SU-DHL-6 (cell line): ENCODE measurements at regions not wholly inside any gene's neighbourhood (a gene's known extent, or its start where the extent isn't known, plus 50 kb on each side); places are given as distances from the start of the nearest gene placed in this dataset.

Source experiments
- EZH2phosphoT487 ChIP-seq: fragments of 200-600 bp; sonication (generic), shearing (Covaris generic); conservative IDR thresholded peaks from 2 replicates; pipeline ENCODE4 v1.6.1; 2018; ENCODE audit warnings: mild to moderate bottlenecking, antibody characterized with exemption, low read length, moderate library complexity, mixed read lengths
- TF ChIP-seq, protein P1 (sequence below): fragments of 200-600 bp; sonication (generic); IDR thresholded peaks from one replicate; pipeline ENCODE4 v1.5.1; 2017; ENCODE audit warnings: antibody characterized with exemption, mild to moderate bottlenecking, low read length, moderate library complexity; ENCODE audit not compliant: insufficient read depth, poor library complexity, severe bottlenecking

- TF ChIP-seq, protein P1, sequence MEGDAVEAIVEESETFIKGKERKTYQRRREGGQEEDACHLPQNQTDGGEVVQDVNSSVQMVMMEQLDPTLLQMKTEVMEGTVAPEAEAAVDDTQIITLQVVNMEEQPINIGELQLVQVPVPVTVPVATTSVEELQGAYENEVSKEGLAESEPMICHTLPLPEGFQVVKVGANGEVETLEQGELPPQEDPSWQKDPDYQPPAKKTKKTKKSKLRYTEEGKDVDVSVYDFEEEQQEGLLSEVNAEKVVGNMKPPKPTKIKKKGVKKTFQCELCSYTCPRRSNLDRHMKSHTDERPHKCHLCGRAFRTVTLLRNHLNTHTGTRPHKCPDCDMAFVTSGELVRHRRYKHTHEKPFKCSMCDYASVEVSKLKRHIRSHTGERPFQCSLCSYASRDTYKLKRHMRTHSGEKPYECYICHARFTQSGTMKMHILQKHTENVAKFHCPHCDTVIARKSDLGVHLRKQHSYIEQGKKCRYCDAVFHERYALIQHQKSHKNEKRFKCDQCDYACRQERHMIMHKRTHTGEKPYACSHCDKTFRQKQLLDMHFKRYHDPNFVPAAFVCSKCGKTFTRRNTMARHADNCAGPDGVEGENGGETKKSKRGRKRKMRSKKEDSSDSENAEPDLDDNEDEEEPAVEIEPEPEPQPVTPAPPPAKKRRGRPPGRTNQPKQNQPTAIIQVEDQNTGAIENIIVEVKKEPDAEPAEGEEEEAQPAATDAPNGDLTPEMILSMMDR, result no peak
- TF ChIP-seq EZH2phosphoT487, result no peak
Measured at GRCh38 chr6:21840428-21840827, 246.9 kb downstream of the SOX4 start.
